PC-9 (cell line): ENCODE measurements at regions not wholly inside any gene's neighbourhood (a gene's known extent, or its start where the extent isn't known, plus 50 kb on each side); places are given as distances from the start of the nearest gene placed in this dataset.

Experiments
- CTCF ChIP-seq: fragments of 200-600 bp; sonication (generic); conservative IDR thresholded peaks from 2 replicates; pipeline ENCODE4 v1.6.1; 2017; ENCODE audit warnings: mixed run types, antibody characterized with exemption, mild to moderate bottlenecking, moderate library complexity
- EZH2 ChIP-seq: fragments of 200-600 bp; sonication (generic); IDR thresholded peaks from 2 replicates; pipeline ENCODE4 v1.8.0; 2017; ENCODE audit warnings: antibody characterized with exemption, low read depth

- TF ChIP-seq CTCF (no peak), EZH2 (no peak)
Measured at GRCh38 chr3:61354604-61355003, 103.4 kb upstream of the FHIT start.
